Neural cell (in vitro differentiated cells): ENCODE measurements at regions not wholly inside any gene's neighbourhood (a gene's known extent, or its start where the extent isn't known, plus 50 kb on each side); places are given as distances from the start of the nearest gene placed in this dataset.

Experiments
- EP300 ChIP-seq: fragments of 450-650 bp; conservative IDR thresholded peaks from 2 replicates; pipeline ENCODE4 v1.6.1; 2014; ENCODE audit warnings: antibody characterized with exemption, mild to moderate bottlenecking, moderate library complexity; ENCODE audit not compliant: poor library complexity, severe bottlenecking
- EZH2 ChIP-seq: fragments of 200-600, 300-800 bp; shearing (Covaris generic), sonication (generic); IDR thresholded peaks from 2 replicates; pipeline ENCODE4 v1.6.1; 2014; ENCODE audit warnings: antibody characterized with exemption, low read length, borderline replicate concordance, mild to moderate bottlenecking; ENCODE audit not compliant: insufficient read depth, poor library complexity, severe bottlenecking
- MXI1 ChIP-seq: fragments of 450-650 bp; conservative IDR thresholded peaks from 2 replicates; pipeline ENCODE4 v1.6.1; 2014; ENCODE audit warnings: antibody characterized with exemption, mild to moderate bottlenecking; ENCODE audit not compliant: poor library complexity, severe bottlenecking
- POLR2AphosphoS5 ChIP-seq: IDR thresholded peaks from 2 replicates; pipeline ENCODE4 v1.6.1; 2012
- RAD21 ChIP-seq: fragments of 450-650 bp; conservative IDR thresholded peaks from 2 replicates; pipeline ENCODE4 v1.6.1; 2014; ENCODE audit warnings: antibody characterized with exemption, mild to moderate bottlenecking, moderate library complexity
- REST ChIP-seq: IDR thresholded peaks from 2 replicates; pipeline ENCODE4 v1.6.1; 2012; ENCODE audit warnings: borderline replicate concordance
- TF ChIP-seq, protein P1 (sequence below): fragments of 450-650 bp; IDR thresholded peaks from 2 replicates; pipeline ENCODE4 v1.5.1; 2014; ENCODE audit warnings: antibody characterized with exemption, mild to moderate bottlenecking, moderate library complexity; ENCODE audit not compliant: poor library complexity, severe bottlenecking

DNA sequence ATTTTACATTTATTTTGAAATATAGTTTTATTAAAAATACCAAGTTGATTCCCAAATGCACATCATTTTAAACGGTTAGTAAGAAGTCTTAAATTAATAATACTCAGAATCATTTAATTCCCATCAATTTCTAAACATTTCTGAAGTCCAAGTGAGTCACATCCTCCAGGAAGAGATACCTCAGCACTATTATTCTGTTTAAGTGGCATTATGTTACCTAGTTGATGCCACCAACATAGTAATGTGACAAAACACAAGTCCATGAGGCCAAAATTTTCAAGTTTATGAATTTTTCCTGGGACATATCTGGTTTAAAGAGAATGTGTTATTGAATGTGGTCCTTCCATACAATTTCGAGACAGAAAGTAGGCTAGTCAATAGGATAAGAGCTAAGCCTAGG lies 1348.3 kb upstream of the CDH9 start:
- TF ChIP-seq REST (no peak), EP300 (no peak), EZH2 (no peak), RAD21 (no peak), POLR2AphosphoS5 (no peak), MXI1 (no peak)
- TF ChIP-seq, protein P1, sequence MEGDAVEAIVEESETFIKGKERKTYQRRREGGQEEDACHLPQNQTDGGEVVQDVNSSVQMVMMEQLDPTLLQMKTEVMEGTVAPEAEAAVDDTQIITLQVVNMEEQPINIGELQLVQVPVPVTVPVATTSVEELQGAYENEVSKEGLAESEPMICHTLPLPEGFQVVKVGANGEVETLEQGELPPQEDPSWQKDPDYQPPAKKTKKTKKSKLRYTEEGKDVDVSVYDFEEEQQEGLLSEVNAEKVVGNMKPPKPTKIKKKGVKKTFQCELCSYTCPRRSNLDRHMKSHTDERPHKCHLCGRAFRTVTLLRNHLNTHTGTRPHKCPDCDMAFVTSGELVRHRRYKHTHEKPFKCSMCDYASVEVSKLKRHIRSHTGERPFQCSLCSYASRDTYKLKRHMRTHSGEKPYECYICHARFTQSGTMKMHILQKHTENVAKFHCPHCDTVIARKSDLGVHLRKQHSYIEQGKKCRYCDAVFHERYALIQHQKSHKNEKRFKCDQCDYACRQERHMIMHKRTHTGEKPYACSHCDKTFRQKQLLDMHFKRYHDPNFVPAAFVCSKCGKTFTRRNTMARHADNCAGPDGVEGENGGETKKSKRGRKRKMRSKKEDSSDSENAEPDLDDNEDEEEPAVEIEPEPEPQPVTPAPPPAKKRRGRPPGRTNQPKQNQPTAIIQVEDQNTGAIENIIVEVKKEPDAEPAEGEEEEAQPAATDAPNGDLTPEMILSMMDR: no peak
